Sigmoid colon (tissue), 4 donors: ENCODE measurements at regions not wholly inside any gene's neighbourhood (a gene's known extent, or its start where the extent isn't known, plus 50 kb on each side); places are given as distances from the start of the nearest gene placed in this dataset.

ENCODE experiments used
- CTCF ChIP-seq, 4 experiments: fragments of 450-650 bp in 3 of 4; fragments of 200-600 bp in 1 of 4; IDR thresholded peaks; one replicate each; pipeline ENCODE4 v1.5.1; 2016 to 2019; ENCODE audit warnings: antibody characterized with exemption in 4 of 4, mild to moderate bottlenecking in 3 of 4, moderate library complexity in 2 of 4
- POLR2A ChIP-seq, 2 donors: fragments of 450-650 bp; IDR thresholded peaks; one replicate each; pipeline ENCODE4 v1.6.1; 2016; ENCODE audit warnings: antibody characterized with exemption in 2 of 2, mild to moderate bottlenecking in 2 of 2, moderate library complexity in 2 of 2
- POLR2AphosphoS5 ChIP-seq, 4 donors: sonication (generic); formaldehyde crosslinking; IDR thresholded peaks; one replicate each; pipeline ENCODE4 v1.6.1; 2017; ENCODE audit warnings: antibody characterized with exemption in 4 of 4

DNA sequence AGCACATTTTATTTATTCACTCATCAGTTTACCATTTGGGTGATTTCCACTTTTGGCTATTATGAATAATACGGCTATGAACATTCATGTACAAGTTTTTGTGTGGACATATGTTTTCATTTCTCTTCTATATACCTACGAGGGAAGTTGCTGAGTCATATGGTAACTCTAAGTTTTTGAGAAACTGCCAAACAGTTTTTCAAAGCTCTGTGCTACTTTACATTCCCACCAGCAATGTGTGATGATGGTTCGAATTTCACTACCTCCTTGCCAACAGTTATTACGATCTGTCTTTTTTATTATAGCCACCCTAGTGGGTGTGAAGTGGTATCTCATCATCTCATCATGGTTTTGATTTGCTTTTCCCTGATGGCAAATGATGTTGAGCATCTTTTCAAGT lies 63.7 kb upstream of the MRTFB start:
- TF ChIP-seq CTCF (IDR thresholded peaks at IDR 0.05) (no peak), POLR2A (IDR thresholded peaks at IDR 0.05) (no peak), POLR2AphosphoS5 (IDR thresholded peaks at IDR 0.05) (no peak)
